KMS-11 (cell line): ENCODE measurements at regions not wholly inside any gene's neighbourhood (a gene's known extent, or its start where the extent isn't known, plus 50 kb on each side); places are given as distances from the start of the nearest gene placed in this dataset.

Source experiments
- H2AFZ ChIP-seq: fragments of 200-600 bp; sonication (generic); 2 replicates; pipeline ENCODE4 v1.6.1; 2016; ENCODE audit warnings: antibody characterized with exemption, mixed run types, low read depth
- H3K27ac ChIP-seq: fragments of 200-600 bp; sonication (generic); 2 replicates; pipeline ENCODE4 v1.6.1; 2016; ENCODE audit warnings: mild to moderate bottlenecking, mixed run types
- H3K27me3 ChIP-seq: fragments of 200-600 bp; sonication (generic); 2 replicates; pipeline ENCODE4 v1.6.1; 2017; ENCODE audit warnings: mild to moderate bottlenecking, low read depth, mixed run types, moderate library complexity; ENCODE audit not compliant: insufficient read depth
- H3K36me3 ChIP-seq: fragments of 200-600 bp; sonication (generic); 2 replicates; pipeline ENCODE4 v1.6.1; 2017; ENCODE audit warnings: mild to moderate bottlenecking, mixed run types; ENCODE audit not compliant: insufficient read depth
- H3K4me1 ChIP-seq: fragments of 200-600 bp; sonication (generic); 2 replicates; pipeline ENCODE4 v1.6.1; 2016; ENCODE audit warnings: mild to moderate bottlenecking, low read depth, mixed run types; ENCODE audit not compliant: poor library complexity, severe bottlenecking
- H3K4me2 ChIP-seq: fragments of 200-600 bp; sonication (generic); 2 replicates; pipeline ENCODE4 v1.7.0; 2016; ENCODE audit warnings: mild to moderate bottlenecking, mixed run types
- H3K4me3 ChIP-seq: fragments of 200-600 bp; sonication (generic); IDR thresholded peaks from 2 replicates; pipeline ENCODE4 v1.6.1; 2017; ENCODE audit warnings: low read depth, low read length, mixed read lengths; ENCODE audit not compliant: insufficient read depth
- H3K79me2 ChIP-seq: fragments of 200-600 bp; sonication (generic); 2 replicates; pipeline ENCODE4 v1.6.1; 2016; ENCODE audit warnings: low read depth, mixed run types; ENCODE audit not compliant: insufficient read depth
- H3K9ac ChIP-seq: fragments of 200-600 bp; sonication (generic); 2 replicates; pipeline ENCODE4 v1.6.1; 2016; ENCODE audit warnings: mild to moderate bottlenecking, mixed run types
- H4K20me1 ChIP-seq: fragments of 200-600 bp; sonication (generic); 2 replicates; pipeline ENCODE4 v1.6.1; 2016; ENCODE audit warnings: mild to moderate bottlenecking, mixed run types; ENCODE audit not compliant: insufficient read depth
- CTCF ChIP-seq: fragments of 200-600 bp; sonication (generic); conservative IDR thresholded peaks from 2 replicates; pipeline ENCODE4 v1.6.1; 2017; ENCODE audit warnings: low read depth, mild to moderate bottlenecking, antibody characterized with exemption, low read length, moderate library complexity, mixed read lengths

- Histone ChIP-seq H3K27ac (no peak overlapping the region), H2AFZ (no peak overlapping the region), H3K9ac (no peak overlapping the region), H3K4me3 (no peak overlapping the region), H3K4me2 (no peak overlapping the region), H3K79me2 (no peaks in the 10 kb centered on the region), H4K20me1 (no peaks in the 10 kb centered on the region), H3K4me1 (no peaks in the 10 kb centered on the region), H3K27me3 (no peaks in the 10 kb centered on the region), H3K36me3 (no peaks in the 10 kb centered on the region)
- TF ChIP-seq CTCF, result no peak
Observed at GRCh38 chr7:84553711-84554110, 359.1 kb upstream of the SEMA3A start.

- no peaks in the 10 kb centered on the region for H3K4me1 ChIP-seq
- H4K20me1 ChIP-seq, result no peaks in the 10 kb centered on the region
- no peak for TF ChIP-seq CTCF
- no peak overlapping the region for H3K4me2 ChIP-seq
- H3K9ac ChIP-seq, result no peak overlapping the region
- H3K79me2 ChIP-seq, result no peaks in the 10 kb centered on the region
- no peak overlapping the region for H3K4me3 ChIP-seq
- no peaks in the 10 kb centered on the region for H3K27me3 ChIP-seq
- no peak overlapping the region for H2AFZ ChIP-seq
- H3K27ac ChIP-seq, result no peak overlapping the region
- H3K36me3 ChIP-seq, result no peaks in the 10 kb centered on the region
Observed at GRCh38 chr7:84549409-84549808, 354.8 kb upstream of the SEMA3A start.

GRCh38 chr7:84548366-84549365, 354.1 kb upstream of the SEMA3A start:
- Histone ChIP-seq H3K4me2 (no peak overlapping the region), H3K79me2 (no peaks in the 10 kb centered on the region), H3K4me3 (no peak overlapping the region), H2AFZ (no peak overlapping the region), H3K27me3 (no peaks in the 10 kb centered on the region), H3K36me3 (no peaks in the 10 kb centered on the region), H4K20me1 (no peaks in the 10 kb centered on the region), H3K27ac (no peak overlapping the region), H3K9ac (no peak overlapping the region), H3K4me1 (no peaks in the 10 kb centered on the region)
- no peak for TF ChIP-seq CTCF

GRCh38 chr7:84547331-84547730, 352.7 kb upstream of the SEMA3A start:
- Histone ChIP-seq H3K4me3 (no peak overlapping the region), H3K36me3 (no peaks in the 10 kb centered on the region), H3K27ac (no peak overlapping the region), H3K4me2 (no peak overlapping the region), H4K20me1 (no peaks in the 10 kb centered on the region), H3K27me3 (no peaks in the 10 kb centered on the region), H3K4me1 (no peaks in the 10 kb centered on the region), H2AFZ (no peak overlapping the region), H3K79me2 (no peaks in the 10 kb centered on the region), H3K9ac (no peak overlapping the region)
- TF ChIP-seq CTCF, result no peak
